ENCODE measurements at regions not wholly inside any gene's neighbourhood (a gene's known extent, or its start where the extent isn't known, plus 50 kb on each side); places are given as distances from the start of the nearest gene placed in this dataset.
"Not testable (repeated sequence)": the region's sequence is repeated elsewhere in the genome, so short reads cannot be mapped to it uniquely, and the experiment has no call there.

- FAIRE-seq (no peak), DNase-seq (ENCODE audit: extremely low spot score, insufficient read length, low read depth) (no peak)
These were observed 130.4 kb downstream of the LARP7 start for GRCh38 chr4:112767386-112767785.

- DNase-seq (ENCODE audit: extremely low spot score, insufficient read length, low read depth): no peak
- no peak for FAIRE-seq
These were observed 133.2 kb downstream of the LARP7 start for GRCh38 chr4:112770114-112770513.

GRCh38 chr4:112775801-112776200, 138.9 kb downstream of the LARP7 start:
- FAIRE-seq: no peak
- no peak for DNase-seq (ENCODE audit: extremely low spot score, insufficient read length, low read depth)

GRCh38 chr4:112776535-112776934, 139.6 kb downstream of the LARP7 start:
- FAIRE-seq: no peak
- no peak for DNase-seq (ENCODE audit: extremely low spot score, insufficient read length, low read depth)

- FAIRE-seq (no peak), DNase-seq (ENCODE audit: extremely low spot score, insufficient read length, low read depth) (no peak)
These were observed 141.6 kb downstream of the LARP7 start for GRCh38 chr4:112778520-112778919.

- FAIRE-seq (no peak), DNase-seq (ENCODE audit: extremely low spot score, insufficient read length, low read depth) (no peak)
These were observed 156.1 kb downstream of the LARP7 start for GRCh38 chr4:112793033-112793432.

DNA sequence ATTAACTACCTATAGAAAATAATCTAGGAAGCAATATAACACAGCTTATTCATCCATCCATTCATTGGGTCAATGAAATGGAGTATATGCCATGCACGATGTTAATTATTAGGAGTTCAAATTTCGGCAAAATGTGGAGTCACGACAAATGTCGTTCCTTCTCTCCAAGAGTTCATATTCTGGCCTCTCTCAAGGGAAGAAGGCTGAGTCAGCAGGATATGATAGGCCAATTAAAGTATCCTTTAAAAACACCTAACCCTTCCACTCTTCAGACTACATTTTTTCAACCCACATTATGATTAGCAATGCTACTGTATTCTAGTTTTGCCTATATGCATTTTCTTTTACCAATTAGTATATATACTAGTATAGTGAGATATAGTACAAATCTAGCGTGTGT, 163.1 kb downstream of the LARP7 start:
- DNase-seq (ENCODE audit: extremely low spot score, insufficient read length, low read depth) (no peak), FAIRE-seq (no peak)

DNA sequence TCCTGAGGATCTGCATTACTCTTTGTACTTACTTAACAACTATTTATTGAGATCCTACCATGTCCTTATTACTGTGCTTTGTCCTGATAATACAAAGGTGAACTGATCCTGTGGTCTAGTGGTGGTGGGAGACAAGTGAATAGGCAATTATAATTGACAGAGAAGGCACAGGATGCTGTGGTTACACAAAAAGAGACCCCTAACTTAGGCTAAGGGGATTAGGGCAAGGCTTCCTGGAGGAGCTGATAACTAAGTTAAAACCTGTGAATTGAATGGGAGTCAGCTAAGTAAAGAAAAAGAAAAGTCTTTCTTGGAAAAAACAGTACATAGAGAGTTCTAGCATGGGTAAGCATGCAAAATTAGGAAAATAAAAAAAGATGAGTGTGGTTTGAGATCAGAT, 164.4 kb downstream of the LARP7 start:
- FAIRE-seq: no peak

GRCh38 chr4:112802780-112803179, 165.8 kb downstream of the LARP7 start:
- FAIRE-seq: no peak

More for the DNA sequence above, 164.4 kb downstream of the LARP7 start:
- DNase-seq (ENCODE audit: extremely low spot score, insufficient read length, low read depth): no peak

GRCh38 chr4:112807083-112807482, 170.1 kb downstream of the LARP7 start:
- DNase-seq (ENCODE audit: extremely low spot score, insufficient read length, low read depth): no peak
- peak; percentile 5 for FAIRE-seq

More at GRCh38 chr4:112802780-112803179, 165.8 kb downstream of the LARP7 start:
- no peak for DNase-seq (ENCODE audit: extremely low spot score, insufficient read length, low read depth)

GRCh38 chr4:112808001-112808400, 171.1 kb downstream of the LARP7 start:
- DNase-seq (ENCODE audit: extremely low spot score, insufficient read length, low read depth) (no peak), FAIRE-seq (no peak)

DNA sequence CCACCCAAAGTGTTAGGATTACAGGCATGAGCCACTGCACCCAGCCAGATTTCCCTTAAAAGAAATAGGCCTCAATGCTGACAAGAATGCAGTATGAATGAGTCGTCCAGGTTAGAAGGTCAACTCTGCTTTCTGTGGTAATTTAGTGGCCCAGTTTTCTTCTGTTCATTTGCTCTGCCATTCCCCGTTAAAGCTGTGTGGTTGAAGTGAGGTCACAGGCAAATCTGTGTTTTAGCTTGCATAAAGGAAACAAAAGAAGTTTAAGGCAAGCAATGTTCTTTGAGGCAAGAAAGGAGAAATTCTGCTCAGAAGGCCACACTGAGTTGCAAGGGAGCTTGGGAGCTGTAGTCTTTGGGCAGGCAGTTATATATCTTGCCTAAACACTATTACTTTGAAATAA, 176.8 kb downstream of the LARP7 start:
- peak; percentile 51 for FAIRE-seq
- no peak for DNase-seq (ENCODE audit: extremely low spot score, insufficient read length, low read depth)

DNA sequence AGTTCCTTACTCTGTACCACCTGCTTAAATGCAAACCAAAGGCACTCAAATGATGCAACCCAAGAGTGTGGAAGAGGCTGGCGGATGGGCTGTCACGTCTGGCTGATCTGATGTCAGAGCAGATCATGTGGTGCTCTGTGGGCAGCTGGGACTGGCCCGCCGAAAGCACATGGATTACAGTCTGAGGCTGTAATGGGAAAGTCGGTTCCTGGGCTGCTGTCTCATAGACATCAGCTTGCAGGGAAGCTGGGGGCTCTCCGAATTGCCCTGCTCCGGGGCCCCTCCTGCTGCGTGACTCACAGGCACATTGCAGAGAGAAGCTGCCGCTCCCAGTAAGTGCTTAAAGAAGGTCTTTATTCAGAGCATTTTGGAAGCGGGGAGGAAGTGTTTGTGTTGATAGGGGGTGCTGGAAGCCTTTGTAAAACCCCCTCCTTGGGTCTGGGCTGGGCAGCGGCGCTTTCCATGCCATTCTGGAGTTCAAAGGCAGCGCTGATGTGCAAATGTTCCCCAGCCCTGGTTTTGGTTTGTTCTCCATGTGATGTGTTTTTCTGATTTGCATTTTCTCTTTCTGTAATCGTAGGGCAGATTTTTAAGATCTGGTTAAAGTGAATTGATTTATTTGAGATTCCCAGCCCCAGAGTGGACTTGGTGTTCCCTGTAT, 181.1 kb downstream of the LARP7 start:
- FAIRE-seq (peak; percentile 87), DNase-seq (ENCODE audit: extremely low spot score, insufficient read length, low read depth) (peak; percentile 44)

- FAIRE-seq: no peak
- no peak for DNase-seq (ENCODE audit: extremely low spot score, insufficient read length, low read depth)
These were observed 181.6 kb downstream of the LARP7 start for GRCh38 chr4:112818594-112818965.

DNA sequence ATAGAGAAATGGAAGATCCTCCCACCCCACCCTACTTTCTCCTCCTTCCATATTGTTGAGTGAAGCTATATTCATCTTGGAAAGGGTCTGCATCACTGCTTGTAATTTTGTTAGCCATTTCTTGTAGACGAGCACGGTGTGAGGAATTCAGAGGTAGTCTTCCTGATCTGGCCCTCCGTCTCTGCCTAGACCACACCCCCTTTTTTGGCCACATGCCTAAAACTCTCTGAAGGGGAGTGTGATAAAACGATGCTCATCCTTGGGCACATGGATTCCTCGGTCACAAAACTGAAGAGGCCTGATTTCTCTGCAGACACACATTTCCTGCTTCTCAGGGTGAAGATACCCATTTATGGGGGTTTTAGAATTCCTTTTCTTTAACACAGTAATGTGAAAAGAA, 182.8 kb downstream of the LARP7 start:
- DNase-seq (ENCODE audit: extremely low spot score, insufficient read length, low read depth) (no peak), FAIRE-seq (no peak)

- no peak for DNase-seq (ENCODE audit: extremely low spot score, insufficient read length, low read depth)
- FAIRE-seq: no peak
These were observed 186.2 kb downstream of the LARP7 start for GRCh38 chr4:112823156-112823555.

- FAIRE-seq (no peak), DNase-seq (ENCODE audit: extremely low spot score, insufficient read length, low read depth) (no peak)
These were observed 186.7 kb downstream of the LARP7 start for GRCh38 chr4:112823606-112824005.

DNA sequence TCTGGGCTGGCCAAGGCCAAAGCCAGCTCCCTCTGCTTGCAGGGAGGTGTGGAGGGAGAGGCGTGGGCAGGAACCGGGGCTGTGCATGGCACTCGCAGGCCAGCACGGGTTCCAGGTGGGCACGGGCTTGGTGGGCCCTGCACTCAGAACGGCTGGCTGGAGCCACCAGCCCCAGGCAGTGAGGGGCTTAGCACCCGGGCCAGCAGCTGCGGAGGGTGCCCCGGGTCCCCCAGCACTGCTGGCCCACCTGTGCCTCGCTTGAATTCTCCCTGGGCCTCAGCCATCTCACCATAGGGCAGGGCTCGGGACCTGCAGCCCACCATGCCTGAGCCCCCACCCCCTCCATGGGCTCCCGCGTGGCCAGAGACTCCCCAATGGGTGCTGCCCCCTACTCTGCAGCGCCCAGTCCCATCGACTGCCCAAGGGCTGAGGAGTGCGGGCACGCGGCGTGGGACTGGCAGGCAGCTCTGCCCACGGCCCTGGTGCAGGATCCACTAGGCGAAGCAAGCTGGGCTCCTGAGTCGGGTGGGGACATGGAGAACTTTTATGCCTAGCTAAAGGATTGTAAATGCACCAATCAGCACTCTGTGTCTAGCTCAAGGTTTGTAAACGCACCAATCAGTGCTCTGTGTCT, 193.9 kb downstream of the LARP7 start:
- no peak for DNase-seq (ENCODE audit: extremely low spot score, insufficient read length, low read depth)
- no peak for FAIRE-seq

GRCh38 chr4:112832493-112832892, 195.6 kb downstream of the LARP7 start:
- DNase-seq (ENCODE audit: extremely low spot score, insufficient read length, low read depth): no peak
- FAIRE-seq: no peak

- DNase-seq (ENCODE audit: extremely low spot score, insufficient read length, low read depth) (no peak), FAIRE-seq (no peak)
These were observed 200.0 kb downstream of the LARP7 start for GRCh38 chr4:112836895-112837294.

DNA sequence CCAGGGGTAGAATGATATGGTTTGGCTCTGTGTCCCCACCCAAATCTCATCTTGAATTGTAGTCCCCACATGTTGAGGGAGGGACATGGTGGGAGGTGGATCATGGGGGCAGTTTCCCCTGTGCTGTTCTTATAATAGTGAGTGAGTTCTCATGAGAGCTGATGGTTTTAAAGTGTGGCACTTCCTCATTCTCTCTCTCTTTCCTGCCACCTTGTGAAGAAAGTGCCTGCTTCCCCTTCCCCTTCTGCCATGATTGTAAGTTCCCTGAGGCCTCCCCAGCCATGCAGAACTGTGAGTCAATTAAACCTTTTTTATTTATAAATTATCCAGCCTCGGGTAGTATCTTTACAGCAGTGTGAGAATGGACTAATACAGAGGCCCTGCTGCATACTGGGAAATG, 201.1 kb downstream of the LARP7 start:
- FAIRE-seq; DNase-seq (ENCODE audit: extremely low spot score, insufficient read length, low read depth): not testable (repeated sequence)

- FAIRE-seq: no peak
- no peak for DNase-seq (ENCODE audit: extremely low spot score, insufficient read length, low read depth)
These were observed 203.1 kb downstream of the LARP7 start for GRCh38 chr4:112840061-112840460.

Measured in GM18507 (cell line).